ENCODE measurements at regions not wholly inside any gene's neighbourhood (a gene's known extent, or its start where the extent isn't known, plus 50 kb on each side); places are given as distances from the start of the nearest gene placed in this dataset.

GRCh38 chr20:6178537-6178936, 55.7 kb upstream of the FERMT1 start:
- no peak for DNase-seq
- no peak for TF ChIP-seq CTCF (IDR thresholded peaks at IDR 0.05)

GRCh38 chr20:6173481-6173880, 50.7 kb upstream of the FERMT1 start:
- Histone ChIP-seq H3K27ac (no peak overlapping the region), H3K36me3 (no peaks in the 10 kb centered on the region), H3K4me3 (no peak overlapping the region), H3K9ac (ENCODE audit: low read depth in 2 of 2, low read length in 2 of 2) (no peak overlapping the region), H3K27me3 (no peaks in the 10 kb centered on the region), H3K4me1 (no peaks in the 10 kb centered on the region), H3K9me3 (no peaks in the 10 kb centered on the region)
- intact Hi-C loops (cut with DNase I) = no loop called here
- TF ChIP-seq CTCF (IDR thresholded peaks at IDR 0.05) = no peak
- DNase-seq = no peak

More at GRCh38 chr20:6178537-6178936, 55.7 kb upstream of the FERMT1 start:
- Histone ChIP-seq H3K27ac (no peak overlapping the region), H3K4me1 (no peaks in the 10 kb centered on the region), H3K27me3 (no peaks in the 10 kb centered on the region), H3K9me3 (no peaks in the 10 kb centered on the region), H3K36me3 (no peaks in the 10 kb centered on the region), H3K9ac (ENCODE audit: low read depth in 2 of 2, low read length in 2 of 2) (no peak overlapping the region), H3K4me3 (no peak overlapping the region)
- intact Hi-C loops (cut with DNase I) = no loop called here

Measured in colonic mucosa (tissue), 4 donors.